SK-N-MC (cell line): ENCODE measurements at regions not wholly inside any gene's neighbourhood (a gene's known extent, or its start where the extent isn't known, plus 50 kb on each side); places are given as distances from the start of the nearest gene placed in this dataset.

ENCODE experiments used
- EZH2 ChIP-seq: fragments of 200-600 bp; sonication (generic); IDR thresholded peaks from one replicate; pipeline ENCODE4 v1.6.1; 2017; ENCODE audit warnings: antibody characterized with exemption
- POLR2AphosphoS5 ChIP-seq: IDR thresholded peaks from 2 replicates; pipeline ENCODE4 v1.6.1; 2012; ENCODE audit warnings: mild to moderate bottlenecking, low read depth, low read length, borderline replicate concordance

DNA sequence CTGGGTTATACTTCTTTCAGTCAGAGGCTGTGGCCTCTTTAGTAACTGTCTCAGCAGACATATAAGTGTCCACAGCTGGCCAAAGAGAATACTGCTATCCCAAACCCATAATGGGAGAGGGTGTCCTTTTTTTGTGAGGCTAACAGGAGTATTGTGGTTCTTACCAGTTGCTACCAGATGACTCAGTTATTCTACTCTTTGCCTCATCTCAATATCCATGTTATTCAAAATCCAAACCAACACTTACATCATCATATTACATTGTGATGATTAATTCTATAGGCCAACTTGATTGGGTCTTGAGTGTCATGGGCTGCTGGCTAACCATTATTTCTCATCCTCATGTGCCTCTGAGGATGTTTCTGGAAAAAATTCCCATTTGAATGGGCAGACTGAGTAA, 120.9 kb downstream of the TMEM168 start:
- TF ChIP-seq POLR2AphosphoS5: no peak
- TF ChIP-seq EZH2: no peak
